HG03457 (cell line): ENCODE measurements at regions not wholly inside any gene's neighbourhood (a gene's known extent, or its start where the extent isn't known, plus 50 kb on each side); places are given as distances from the start of the nearest gene placed in this dataset.

ENCODE experiments used
- ATAC-seq: cut with Tn5 transposase; IDR thresholded peaks from one replicate; pipeline ENCODE4 v1.9.1; 2021; ENCODE audit warnings: moderate number of reproducible peaks; ENCODE audit not compliant: unreplicated experiment

DNA sequence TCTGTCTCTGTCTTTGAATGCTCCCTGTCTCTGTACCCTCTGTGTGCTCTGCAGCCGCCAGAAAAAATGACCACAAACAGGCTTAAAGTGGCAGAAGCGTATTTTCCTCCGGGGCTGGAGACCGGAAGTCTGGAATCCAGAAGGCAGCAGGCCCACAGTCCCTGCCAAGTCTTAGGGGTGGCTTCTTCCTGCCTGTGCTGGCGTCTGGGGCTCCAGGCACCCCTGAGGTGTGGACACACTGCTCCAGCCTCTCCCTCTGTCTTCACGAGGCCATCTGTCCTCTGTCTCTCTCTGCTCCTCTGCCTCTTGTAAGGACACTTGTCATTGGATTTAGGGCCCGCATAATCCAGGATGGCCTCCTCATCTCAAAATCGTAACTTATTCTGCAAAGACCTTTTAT lies 298.4 kb upstream of the IRX4 start:
- no peak for ATAC-seq

DNA sequence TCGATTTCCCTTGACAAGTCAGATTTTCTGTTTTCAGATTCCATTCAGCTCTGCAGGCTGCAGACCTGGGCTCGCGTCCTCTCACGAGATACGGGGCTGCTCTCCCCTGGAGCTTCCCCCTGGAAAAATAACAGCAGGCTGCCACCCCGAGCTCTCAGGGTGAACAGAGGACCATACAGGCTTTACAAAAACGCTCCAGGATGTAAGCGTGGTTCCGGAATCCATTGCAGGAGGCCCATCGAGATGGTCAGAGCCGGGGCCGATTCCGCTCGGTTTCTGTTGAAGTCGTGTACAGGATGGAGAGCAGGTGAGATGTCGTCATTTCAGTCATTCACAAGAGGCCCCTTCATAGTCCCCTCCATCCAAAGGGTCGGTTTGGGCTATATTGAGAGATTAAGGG lies 297.7 kb upstream of the IRX4 start:
- ATAC-seq = no peak

DNA sequence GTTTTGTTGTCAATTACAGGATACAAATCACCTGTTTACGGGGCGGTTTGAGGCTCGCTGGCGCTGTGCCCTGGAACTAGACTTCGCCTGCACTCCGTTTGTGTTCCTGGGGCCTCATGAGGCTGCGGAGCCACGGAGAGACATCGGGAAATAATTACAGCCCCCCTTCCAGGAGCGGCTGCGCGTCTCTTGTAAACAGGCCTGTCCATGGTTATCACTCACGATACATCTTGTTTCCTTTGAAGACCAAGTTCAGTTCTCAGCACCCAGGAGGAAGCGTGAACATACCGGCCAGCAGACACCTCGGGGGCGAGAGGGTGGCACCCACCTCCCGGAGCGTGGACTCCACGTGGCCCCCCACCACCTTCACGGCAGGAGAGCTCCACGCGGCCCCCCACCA lies 297.1 kb upstream of the IRX4 start:
- ATAC-seq = no peak

DNA sequence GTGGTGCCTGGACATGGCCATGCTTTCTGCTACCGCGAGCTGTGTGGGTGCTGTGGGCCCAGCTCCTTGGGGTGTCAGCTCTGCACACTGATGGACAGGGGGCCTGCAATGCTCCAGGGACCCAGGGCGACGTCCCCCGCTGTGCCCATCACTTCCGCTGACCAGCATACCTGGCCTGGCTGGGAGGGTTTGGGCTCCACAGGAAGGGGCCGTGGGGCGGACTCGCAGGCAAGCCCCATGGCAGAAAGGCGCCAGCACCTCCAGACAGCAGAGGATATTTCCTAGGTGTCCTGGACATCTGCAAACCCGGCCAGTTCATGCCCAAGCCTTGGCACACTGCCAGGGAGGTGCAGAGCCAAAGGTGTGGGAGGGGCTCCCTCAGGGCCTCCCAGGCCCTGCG lies 295.8 kb upstream of the IRX4 start:
- no peak for ATAC-seq

DNA sequence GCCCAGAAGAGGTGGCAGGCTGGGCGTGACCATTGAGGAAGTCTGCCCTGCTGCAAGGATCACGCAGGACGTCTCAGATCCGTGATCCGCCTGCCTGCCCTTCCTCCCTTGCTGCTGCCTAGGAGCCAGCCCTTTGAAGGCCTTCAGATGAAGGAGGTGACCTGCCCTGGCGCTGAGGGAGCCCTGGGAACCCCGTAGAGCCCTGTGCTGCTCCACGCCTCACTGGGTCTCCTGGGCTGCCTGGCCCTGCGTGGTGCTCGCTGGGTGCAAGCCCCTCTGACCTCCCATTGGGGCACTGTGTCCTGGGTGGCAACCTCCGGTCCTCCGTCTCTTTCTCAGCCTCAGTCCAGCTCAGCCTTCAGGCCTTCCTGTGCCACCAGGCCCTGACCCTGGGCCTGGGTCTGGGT lies 295.3 kb upstream of the IRX4 start:
- ATAC-seq = no peak

DNA sequence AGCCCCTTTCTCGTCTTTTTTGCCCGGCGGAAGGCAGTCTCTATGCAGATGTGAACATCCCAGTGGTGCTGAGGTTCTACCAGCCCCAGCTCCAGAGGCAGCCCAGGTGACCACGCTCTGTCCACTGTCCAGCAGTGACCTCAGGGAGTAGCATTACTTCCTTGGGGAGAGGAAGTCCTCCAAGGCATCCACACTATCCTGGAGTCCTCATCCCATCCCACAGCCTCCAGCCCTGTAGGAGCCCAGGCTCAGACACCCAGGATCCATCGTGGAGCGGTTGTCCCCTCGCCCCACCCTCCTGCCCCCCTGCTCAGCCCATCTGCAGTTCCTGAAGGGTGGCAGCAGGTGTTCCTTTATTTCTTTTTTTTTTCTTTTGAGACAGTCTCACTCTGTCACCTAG lies 294.5 kb upstream of the IRX4 start:
- ATAC-seq = no peak

DNA sequence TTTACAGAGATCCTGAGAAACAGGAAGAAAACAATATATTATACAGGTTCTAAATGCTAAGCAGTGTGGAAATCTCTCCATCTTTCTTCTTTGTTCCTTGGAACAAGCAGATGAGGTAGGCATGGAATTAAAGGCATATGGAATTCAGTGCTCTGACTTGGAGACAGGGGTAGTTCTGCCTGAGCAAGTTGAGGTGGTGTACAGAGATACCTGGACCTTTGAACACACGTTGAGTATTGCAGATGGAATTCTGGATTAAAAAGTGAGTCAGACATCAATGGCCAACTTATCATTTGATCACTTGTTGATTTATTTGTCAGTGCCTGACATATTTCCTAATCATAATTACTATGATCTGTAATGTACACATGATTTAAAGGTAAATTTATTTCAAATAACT lies 293.9 kb upstream of the IRX4 start:
- ATAC-seq = no peak

DNA sequence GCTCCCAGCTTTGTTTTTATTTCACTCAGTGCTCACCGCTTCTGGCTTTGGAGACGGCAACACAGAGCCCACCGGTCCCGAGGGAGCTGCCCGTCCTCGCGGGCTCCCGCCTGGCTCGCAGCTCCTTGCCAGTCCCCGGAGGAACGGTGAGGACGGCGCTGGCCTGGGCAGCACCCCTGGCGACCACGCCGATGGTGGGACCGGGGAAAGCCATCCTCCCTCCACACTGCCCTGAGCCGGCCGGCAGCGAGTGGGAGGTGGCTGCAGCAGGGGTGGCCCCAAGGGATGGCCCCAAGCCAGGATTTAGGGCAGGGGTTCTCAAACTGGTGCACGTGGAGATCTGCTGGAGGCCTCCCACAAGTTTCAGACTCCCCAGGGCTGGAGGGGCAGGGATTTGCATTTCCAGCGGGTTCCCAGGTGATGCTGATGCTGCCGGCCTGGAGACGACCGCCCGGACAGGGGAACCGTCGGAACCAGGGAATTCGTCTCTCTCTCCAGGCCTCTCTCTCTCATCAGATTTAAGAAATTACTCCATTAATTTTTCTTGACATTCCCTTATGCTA lies 293.2 kb upstream of the IRX4 start:
- no peak for ATAC-seq

DNA sequence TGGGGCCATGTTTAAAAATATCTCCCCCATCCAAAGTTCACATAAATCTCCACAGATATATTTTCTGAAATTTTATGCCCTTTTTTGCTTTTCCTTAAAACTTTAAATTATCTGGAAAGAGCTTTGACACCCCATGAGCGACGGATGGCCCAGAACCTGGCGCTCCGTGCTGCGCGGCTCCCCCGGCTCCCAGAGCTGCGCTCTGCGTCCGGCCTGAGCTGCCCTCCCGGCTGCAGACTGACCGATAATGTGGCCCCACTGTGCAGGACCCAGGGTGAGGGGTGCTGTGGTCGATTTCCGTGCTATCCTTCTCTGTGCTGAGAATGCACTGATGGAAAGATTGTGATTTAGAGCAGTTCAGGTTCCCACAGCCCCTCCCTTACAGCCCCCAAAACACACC lies 292.3 kb upstream of the IRX4 start:
- ATAC-seq = no peak

DNA sequence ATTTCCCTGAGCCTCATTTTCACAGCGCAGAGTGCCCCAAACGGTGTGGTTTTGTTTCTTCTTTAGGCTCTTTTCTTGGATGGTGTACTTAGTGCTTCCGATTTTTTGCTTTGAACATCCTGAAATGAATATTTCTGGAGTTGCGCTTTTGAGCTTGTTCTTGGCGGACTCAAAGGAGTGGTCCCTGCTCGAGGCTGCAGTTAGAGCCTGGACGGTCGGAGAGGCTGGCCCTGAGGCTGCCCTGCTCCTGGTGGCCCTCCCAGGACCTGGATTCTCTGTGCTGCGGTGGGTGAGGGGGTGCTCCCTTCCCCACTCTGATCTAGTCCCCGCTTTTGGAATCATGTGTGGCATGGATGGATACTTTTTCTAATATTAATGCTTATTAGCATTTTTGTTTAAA lies 291.8 kb upstream of the IRX4 start:
- no peak for ATAC-seq

DNA sequence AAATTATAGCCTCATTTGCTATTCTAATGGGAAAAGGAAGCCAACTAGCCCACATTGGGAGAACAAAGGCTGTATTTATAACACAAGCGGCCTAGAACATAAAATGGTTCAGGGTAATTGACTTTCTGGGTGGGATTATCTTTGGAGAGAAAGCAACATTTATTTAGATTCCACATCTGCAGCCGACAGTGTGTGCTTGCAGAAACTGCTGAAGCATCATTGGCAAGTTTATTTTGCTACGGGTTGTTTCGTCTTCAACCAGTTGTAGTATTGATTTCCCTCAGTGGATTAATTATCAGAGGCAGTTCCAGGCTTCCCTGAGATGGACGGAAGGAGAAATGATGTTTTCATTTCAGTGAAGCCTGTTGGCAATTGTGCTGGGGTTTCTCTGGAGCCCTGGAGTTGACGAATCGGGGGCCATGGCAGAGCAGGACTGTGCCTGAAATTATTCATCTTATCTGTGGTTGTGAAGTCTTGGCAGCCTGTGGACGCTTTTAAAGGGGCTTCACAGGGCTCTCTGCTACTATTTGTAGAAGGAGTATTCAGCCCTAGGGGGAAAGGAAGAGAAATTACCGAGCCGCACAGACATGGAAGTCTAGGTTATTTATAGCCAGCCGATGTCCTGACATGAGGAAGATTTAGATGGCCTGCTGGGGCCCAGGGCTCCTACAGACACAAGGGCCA lies 290.6 kb upstream of the IRX4 start:
- ATAC-seq = no peak

DNA sequence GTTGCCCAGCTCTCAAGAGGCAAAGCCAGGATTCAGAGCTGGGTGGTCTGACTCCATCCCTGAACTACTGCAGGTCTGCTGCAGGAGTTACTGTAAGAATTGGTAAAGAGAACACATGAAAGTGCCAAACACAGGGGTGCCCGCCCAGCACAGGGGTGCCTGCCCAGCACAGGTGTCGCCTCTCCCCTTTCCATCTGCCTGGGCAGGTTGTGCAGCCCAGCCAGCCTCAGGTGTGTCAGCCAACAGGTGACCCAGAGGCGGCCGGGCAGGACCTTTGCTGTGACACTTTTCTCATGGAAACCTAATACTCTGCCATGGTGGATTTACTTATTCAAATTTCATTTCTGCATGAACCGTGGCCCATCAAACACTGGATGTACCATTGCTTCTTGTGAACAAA lies 289.7 kb upstream of the IRX4 start:
- ATAC-seq = no peak

DNA sequence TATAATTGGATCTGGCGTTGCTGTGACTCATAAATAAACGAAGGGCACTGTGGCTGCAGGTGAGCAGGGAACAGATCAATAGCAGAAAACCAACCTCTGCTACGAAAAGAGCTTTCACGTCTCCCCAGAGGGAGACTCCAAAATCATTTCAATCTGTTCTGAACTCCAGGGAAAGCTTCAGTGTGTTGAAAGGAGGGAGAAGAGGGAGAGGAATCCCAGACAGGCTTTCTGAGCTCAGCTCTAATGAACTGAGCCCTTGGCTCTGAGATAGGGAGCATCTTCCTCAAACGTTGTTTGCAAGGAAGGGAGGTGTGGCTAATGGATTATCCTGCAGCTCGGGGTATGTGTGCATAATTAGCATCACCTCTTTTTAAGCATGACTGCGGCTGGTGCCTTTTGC lies 288.0 kb upstream of the IRX4 start:
- ATAC-seq = no peak

DNA sequence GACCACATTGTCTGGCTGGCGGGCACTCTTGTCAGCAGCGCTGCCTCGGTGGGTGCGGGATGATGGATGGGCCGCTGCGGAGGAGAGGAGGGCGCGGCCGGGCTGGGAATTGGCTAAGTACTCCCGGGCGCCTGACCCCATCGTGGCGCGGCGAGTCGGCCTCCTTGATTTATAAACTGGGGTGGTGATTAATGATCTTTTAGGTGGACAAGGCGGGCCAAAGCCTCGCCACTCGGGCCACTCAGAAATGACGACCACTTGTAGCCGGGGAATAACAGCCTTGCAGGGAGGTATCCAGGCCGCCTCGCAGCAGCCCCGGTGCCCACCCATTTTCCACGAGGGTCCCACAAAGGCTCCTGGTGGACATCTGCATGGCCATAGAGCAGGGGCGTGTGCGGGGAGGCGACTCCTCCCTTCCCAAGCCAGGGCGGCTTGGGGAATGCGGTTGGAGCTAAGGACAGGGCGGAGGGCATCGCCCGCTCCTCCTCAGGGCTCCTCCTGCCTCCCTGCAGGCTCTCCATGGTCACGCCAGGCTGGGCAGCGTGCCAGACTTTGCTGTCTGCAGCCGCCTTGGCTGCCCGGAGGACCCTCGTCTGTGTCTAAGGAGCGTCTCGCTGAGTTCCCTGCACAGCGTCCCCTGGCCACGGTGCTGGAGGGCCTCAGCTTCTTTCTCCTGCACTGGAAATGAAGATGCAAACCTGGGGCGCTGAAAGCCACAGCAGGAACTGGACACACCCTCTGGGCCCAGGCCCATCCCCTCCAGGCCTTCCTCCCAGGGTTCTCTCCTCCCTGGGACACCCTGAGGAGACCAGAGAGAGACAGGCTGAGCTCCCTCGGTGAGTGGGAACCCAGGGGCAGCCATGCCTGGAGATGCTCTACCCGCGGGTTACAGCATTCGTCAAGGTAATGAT lies 287.4 kb upstream of the IRX4 start:
- ATAC-seq = no peak

DNA sequence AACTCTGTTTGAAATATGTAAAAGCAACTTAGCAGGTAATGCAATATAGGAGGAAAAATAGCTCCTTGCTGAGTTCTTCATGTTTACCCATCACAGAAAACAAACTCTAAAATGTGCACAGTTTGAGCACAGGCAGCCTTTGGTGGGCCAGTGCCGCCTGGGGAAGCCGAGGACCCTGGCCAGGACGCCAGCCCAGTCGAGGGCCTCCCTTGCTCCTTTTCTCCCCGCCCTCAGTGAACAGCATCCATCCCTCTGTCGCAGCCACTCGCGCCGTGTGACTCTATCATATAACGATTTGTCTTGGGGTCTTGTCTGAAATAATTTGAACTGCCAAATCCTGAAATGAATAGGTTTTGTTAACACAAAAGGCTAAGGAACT lies 286.7 kb upstream of the IRX4 start:
- no peak for ATAC-seq

DNA sequence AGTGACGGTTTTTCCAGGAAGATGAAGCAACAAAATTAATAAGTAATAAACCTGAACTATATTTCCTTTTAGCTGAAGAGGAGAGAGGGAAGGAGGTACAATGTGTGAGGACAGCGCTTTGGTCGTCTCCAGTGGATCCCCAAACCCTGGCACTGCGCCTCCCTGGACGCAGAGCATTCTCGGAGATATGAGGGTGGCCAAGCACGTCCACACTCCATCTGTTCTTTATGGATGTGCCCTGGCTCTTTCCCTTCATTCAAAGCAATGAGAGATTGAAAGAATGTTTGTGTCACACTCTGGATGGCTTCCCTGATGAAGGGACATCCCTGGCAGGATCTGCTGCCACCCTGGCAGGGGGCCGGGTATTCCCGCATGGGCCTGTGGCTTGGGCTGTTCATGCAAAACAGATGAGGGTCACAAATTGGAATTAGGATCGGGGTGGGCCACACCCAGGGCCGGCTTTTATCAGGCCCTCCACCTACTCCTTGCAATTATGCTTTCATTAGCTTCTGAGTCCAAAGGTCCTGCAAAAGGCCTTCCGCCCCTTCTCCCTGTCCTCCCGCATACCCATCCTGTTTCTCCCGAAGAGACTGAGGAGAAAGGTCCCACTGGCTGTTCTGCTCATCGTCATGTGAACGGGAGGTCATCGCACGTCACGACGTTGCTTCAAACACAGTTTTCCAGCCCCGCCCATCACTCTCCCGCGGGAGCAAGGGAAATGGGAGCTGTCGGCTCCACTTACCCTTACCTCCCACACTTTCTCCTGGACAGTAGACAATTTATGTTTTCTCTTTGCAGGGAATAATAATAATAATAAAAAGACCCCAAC lies 286.1 kb upstream of the IRX4 start:
- no peak for ATAC-seq

DNA sequence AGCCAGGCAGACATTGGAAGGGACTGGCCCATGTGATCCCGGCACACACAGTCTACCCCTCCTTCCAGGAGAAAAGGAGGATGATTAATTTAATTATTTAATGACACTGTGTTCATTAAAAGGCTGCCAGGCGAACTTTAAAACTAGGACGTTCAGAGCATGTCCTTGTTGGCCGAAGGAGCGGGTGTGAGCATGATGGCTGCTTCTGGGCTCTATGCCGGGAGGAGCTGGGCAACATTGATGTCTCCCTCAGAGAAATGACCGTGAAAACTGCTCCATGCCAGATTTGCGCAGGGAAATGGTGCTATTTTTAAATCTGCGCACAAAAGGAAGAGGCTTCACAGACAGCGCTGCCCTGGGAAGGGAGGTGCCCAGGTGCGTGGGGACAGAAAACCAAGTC lies 284.9 kb upstream of the IRX4 start:
- no peak for ATAC-seq

DNA sequence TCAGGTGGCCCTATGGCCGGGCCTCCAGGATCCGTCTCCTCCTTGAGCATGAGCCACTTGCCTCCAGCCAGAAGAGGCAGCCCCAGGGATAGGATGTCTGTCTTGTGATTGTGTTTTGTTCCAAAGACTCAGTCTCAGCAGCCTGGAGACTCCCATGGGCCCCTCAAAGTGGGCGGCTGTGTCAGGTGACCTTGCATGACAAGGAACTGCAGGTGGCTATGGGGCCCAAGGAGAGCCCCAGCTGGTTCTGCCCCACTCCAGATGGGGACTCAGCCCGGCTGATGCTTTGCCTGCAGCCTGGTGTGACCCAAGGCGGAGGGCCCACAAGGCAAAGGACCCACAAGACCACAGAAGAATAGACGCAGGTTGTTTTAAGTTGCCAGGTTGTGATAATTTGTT lies 284.3 kb upstream of the IRX4 start:
- no peak for ATAC-seq

DNA sequence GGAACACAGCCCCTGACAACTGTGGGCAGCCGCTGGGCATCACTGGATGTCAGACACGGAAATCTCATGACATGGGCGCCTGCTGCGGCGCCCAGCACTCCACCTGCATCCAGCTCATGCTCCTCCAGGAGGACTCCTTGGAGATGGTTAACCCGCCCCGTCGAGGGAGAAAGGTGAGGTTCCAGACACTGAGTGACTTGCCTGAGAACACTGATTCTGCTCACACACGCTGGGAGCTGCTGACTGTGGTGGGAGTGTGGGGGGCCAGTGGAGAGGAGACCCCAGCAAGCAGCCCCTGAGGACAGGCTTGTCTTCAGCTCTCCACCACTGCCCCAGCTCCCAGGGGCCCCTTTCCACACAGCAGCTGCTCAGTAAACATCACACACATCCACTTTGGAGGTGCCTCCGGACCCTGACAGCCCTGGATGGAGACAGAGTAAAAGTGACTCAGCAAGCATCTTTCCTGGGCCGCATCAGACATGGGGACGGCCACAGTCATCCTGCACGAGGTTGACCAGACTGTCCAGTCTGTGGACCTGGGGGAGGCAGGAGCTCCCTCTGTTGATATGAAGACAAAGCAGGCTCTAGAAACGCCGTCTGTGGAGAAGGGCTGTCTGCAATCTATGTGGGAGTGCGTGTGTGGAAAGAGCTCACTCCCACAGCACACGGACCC lies 283.7 kb upstream of the IRX4 start:
- no peak for ATAC-seq

DNA sequence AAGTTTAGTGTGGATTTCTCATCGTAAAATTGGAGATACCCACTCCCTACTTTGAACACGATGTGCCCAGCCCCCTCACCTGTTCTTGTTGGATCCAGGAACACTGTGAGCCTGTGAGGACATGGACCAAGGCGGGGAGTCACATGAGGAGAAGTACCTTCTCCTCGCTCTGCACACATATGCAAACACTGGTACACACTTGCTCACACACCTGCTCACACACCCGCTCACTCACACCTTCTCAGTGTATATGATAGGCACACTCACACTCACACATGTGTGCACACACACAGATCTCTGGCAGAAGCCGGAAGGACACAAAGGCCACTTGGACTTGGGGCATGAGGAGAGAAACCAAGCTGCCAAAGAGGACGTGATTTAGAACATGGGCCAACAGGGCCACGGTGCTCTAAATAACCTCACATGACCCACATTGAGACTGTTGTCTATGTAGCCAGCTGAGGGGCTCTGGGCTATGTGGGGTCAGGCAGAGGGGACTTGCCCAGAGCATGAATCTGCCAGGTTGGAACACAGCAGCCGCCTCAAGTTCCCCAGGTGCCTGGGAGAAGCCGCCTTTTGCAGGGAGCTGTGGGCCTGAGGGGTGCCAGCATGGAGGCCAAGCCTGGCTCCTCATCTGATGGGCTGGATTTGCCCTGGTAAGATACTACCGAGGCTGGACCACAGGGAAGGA lies 283.0 kb upstream of the IRX4 start:
- ATAC-seq = no peak
